HG03097 (cell line): ENCODE measurements at regions not wholly inside any gene's neighbourhood (a gene's known extent, or its start where the extent isn't known, plus 50 kb on each side); places are given as distances from the start of the nearest gene placed in this dataset.
"Not testable (repeated sequence)": the region's sequence is repeated elsewhere in the genome, so short reads cannot be mapped to it uniquely, and the experiment has no call there.

Experiments used
- ATAC-seq: cut with Tn5 transposase; IDR thresholded peaks from one replicate; pipeline ENCODE4 v1.9.1; 2021; ENCODE audit not compliant: unreplicated experiment, low FRiP score

GRCh38 chr6:115131709-115132490, 789.1 kb upstream of the HS3ST5 start:
- no peak for ATAC-seq

- ATAC-seq: not testable (repeated sequence)
Measured at GRCh38 chr6:115121513-115121912, 778.7 kb upstream of the HS3ST5 start.

- ATAC-seq: no peak
Measured at GRCh38 chr6:115120391-115120790, 777.6 kb upstream of the HS3ST5 start.

- ATAC-seq: no peak
Measured at GRCh38 chr6:115091461-115091860, 748.6 kb upstream of the HS3ST5 start.

GRCh38 chr6:115078555-115078954, 735.7 kb upstream of the HS3ST5 start:
- no peak for ATAC-seq

- ATAC-seq: no peak
Measured at GRCh38 chr6:115071962-115072361, 729.1 kb upstream of the HS3ST5 start.

GRCh38 chr6:115067690-115068447, 725.0 kb upstream of the HS3ST5 start:
- ATAC-seq: no peak

GRCh38 chr6:115064680-115065079, 721.9 kb upstream of the HS3ST5 start:
- no peak for ATAC-seq

- ATAC-seq: no peak
Measured at GRCh38 chr6:115060581-115060980, 717.8 kb upstream of the HS3ST5 start.

- no peak for ATAC-seq
Measured at GRCh38 chr6:115058414-115059211, 715.8 kb upstream of the HS3ST5 start.

GRCh38 chr6:115055579-115055978, 712.8 kb upstream of the HS3ST5 start:
- no peak for ATAC-seq

GRCh38 chr6:115054242-115054641, 711.4 kb upstream of the HS3ST5 start:
- ATAC-seq: not testable (repeated sequence)

GRCh38 chr6:115053169-115053860, 710.5 kb upstream of the HS3ST5 start:
- ATAC-seq: no peak

GRCh38 chr6:115016593-115016992, 673.8 kb upstream of the HS3ST5 start:
- ATAC-seq: no peak

GRCh38 chr6:115004982-115005381, 662.2 kb upstream of the HS3ST5 start:
- ATAC-seq: no peak

GRCh38 chr6:115004204-115004603, 661.4 kb upstream of the HS3ST5 start:
- no peak for ATAC-seq

GRCh38 chr6:115001731-115002350, 659.0 kb upstream of the HS3ST5 start:
- ATAC-seq: no peak

- ATAC-seq: no peak
Measured at GRCh38 chr6:115000736-115001135, 657.9 kb upstream of the HS3ST5 start.

- ATAC-seq: no peak
Measured at GRCh38 chr6:114998492-114998891, 655.7 kb upstream of the HS3ST5 start.

- peak; percentile 57 for ATAC-seq
Measured at GRCh38 chr6:114997813-114998292, 655.0 kb upstream of the HS3ST5 start.
